NB4 (cell line): ENCODE measurements at regions not wholly inside any gene's neighbourhood (a gene's known extent, or its start where the extent isn't known, plus 50 kb on each side); places are given as distances from the start of the nearest gene placed in this dataset.

Experiments used
- DNase-seq: peaks from one replicate; pipeline ENCODE4 v3.0.0; 2010; ENCODE audit warnings: low read depth
- H3K4me3 ChIP-seq: one replicate; pipeline ENCODE4 v1.5.1; 2011; ENCODE audit warnings: mild to moderate bottlenecking, low read depth, low read length, moderate library complexity
- CTCF ChIP-seq: IDR thresholded peaks from one replicate; pipeline ENCODE4 v1.5.1; 2012; ENCODE audit warnings: low read depth, low read length
- MAX ChIP-seq: IDR thresholded peaks from 2 replicates; pipeline ENCODE4 v1.6.1; 2011; ENCODE audit warnings: low read depth, low read length
- MYC ChIP-seq: IDR thresholded peaks from 2 replicates; pipeline ENCODE4 v1.6.1; 2011; ENCODE audit warnings: low read depth, low read length
- POLR2A ChIP-seq: IDR thresholded peaks from 2 replicates; pipeline ENCODE4 v1.6.1; 2011; ENCODE audit warnings: mild to moderate bottlenecking; ENCODE audit not compliant: insufficient read length; ENCODE audit errors: extremely low read depth

DNA sequence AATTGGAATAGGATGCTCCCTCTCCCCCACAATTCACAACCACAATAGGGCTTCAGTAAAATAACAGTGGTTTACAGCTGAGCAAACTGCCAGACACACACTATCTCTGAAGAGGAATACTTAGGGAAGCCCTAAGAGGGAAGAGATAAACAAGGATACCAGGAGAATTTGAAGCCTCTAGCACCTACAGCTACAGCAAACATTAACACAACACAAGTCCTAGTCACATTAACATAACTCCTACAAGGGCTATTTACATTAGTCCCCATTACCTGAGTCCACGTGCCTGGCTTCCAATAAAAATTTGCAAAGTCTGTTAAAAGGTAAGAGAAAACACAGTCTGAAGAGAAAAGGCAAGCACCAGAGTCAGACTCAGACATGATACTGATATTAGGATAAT, 346.9 kb upstream of the CDIN1 start:
- TF ChIP-seq CTCF (no peak), MAX (no peak), POLR2A (no peak), MYC (no peak)
- no peak for DNase-seq
- H3K4me3 ChIP-seq = no peak overlapping the region

GRCh38 chr15:36234743-36235142, 344.7 kb upstream of the CDIN1 start:
- H3K4me3 ChIP-seq = no peak overlapping the region
- TF ChIP-seq MAX (no peak), CTCF (no peak), MYC (no peak), POLR2A (no peak)
- DNase-seq = no peak

DNA sequence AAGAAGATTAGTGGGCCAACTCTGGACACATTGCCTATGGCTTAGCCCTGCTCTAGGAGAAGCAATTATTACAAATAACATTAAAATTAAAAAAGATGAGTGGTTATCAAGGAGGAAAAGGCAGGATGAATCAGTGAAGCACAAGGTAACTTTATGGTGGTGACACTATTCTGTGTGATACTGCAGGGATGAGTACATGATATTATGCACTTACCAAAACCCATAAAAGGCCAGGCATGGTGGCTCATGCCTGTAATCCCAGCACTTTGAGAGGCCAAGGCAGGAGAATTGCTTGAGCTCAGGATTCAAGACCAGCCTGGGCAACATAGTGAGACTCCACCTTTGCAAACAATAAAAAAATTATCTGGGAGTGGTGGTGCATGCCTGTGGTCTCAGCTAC, 344.3 kb upstream of the CDIN1 start:
- TF ChIP-seq POLR2A = no peak
- TF ChIP-seq CTCF = no peak
- no peak for TF ChIP-seq MYC
- no peak for TF ChIP-seq MAX
- H3K4me3 ChIP-seq = no peak overlapping the region
- DNase-seq = no peak

- no peak for TF ChIP-seq MYC
- no peak for TF ChIP-seq MAX
- no peak for TF ChIP-seq CTCF
- no peak for TF ChIP-seq POLR2A
- DNase-seq = no peak
- H3K4me3 ChIP-seq = no peak overlapping the region
Observed at GRCh38 chr15:36239509-36239908, 339.9 kb upstream of the CDIN1 start.

DNA sequence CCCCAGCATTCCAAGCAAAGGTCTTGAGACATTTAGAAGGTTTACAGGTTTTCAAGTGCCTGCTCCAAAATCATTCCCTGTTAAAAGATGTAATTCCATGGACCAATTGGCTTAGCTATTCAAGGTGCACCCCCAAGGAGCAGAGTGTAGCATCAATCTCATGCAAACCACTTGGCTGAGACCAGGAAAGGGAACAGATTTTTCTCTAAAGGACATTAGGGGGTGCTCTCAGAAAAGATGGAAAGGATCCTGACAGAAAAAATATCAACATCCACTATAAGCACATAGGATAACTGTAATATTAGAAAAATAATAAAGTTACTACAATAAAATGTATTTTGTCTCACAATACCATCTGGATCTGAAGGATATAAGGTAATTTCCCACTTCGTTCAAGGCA, 328.0 kb upstream of the CDIN1 start:
- no peak for DNase-seq
- no peak for TF ChIP-seq CTCF

DNA sequence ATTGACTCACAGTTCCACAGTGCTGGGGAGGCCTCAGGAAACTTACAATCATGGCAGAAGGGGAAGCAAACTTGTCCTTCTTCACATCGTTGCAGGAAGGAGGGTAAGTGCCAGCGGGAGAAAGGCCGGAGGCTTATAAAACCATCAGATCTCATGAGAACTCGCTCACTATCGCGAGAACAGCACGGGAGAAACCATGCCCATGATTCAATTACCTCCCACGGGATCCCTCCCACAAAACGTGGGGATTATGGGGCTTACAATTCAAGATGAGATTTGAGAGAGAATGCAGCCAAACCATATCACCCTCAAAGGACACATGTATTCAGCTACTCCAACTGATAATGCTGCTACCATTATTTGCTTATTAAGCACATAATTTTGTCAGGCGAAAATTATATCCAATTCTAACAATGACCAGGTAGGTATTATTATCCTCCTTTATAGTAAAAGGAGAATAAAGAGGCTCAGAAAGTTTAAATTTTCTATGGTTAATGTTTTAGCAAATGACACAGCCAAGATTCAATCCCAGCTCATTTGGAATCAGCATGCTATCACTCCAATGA, 327.2 kb upstream of the CDIN1 start:
- H3K4me3 ChIP-seq = no peak overlapping the region
- no peak for TF ChIP-seq MAX
- no peak for TF ChIP-seq CTCF
- no peak for TF ChIP-seq MYC
- no peak for DNase-seq

More for the DNA sequence above, 328.0 kb upstream of the CDIN1 start:
- no peak overlapping the region for H3K4me3 ChIP-seq
